ENCODE measurements at regions not wholly inside any gene's neighbourhood (a gene's known extent, or its start where the extent isn't known, plus 50 kb on each side); places are given as distances from the start of the nearest gene placed in this dataset.

DNA sequence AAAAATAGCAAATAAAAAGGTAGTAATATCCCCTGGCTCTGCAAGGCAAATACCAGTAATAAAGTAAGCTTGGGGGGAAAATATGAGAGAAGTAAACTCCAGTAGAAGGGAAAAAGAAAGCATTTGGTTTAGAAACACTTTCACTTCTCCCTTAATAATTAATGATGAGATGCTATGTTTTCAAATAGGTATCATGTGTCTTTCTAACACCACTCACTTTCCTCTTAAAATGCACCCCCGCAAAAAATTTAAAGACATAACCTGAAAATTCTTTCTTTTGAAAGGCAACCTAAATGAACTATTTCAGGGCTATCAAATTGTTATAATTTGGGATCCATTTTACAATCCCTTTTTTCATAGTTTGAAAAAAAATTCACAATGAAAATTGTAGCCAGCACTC, 240.3 kb downstream of the SNX10 start (continued):
- no peak for TF ChIP-seq GABPA (IDR thresholded peaks at IDR 0.05; ENCODE audit: borderline replicate concordance, insufficient read depth, low read length)
- no peak for TF ChIP-seq RFX5 (IDR thresholded peaks at IDR 0.05; ENCODE audit: borderline replicate concordance, low read depth, low read length)
- TF ChIP-seq HDAC6 (IDR thresholded peaks at IDR 0.05; ENCODE audit: low read depth, low read length) = no peak
- no peak for TF ChIP-seq TBP (IDR thresholded peaks at IDR 0.05; ENCODE audit: low read depth, low read length)
- no peak for TF ChIP-seq KDM4A (IDR thresholded peaks at IDR 0.05; ENCODE audit: low read depth, low read length, severe bottlenecking)
- no peak for TF ChIP-seq SIX5 (IDR thresholded peaks at IDR 0.05; ENCODE audit: low read depth, low read length)
- TF ChIP-seq FOSL1 (IDR thresholded peaks at IDR 0.05; ENCODE audit: insufficient read depth, low read depth, low read length) = no peak
